CD8-positive, alpha-beta memory T cell (primary cell): ENCODE measurements at regions not wholly inside any gene's neighbourhood (a gene's known extent, or its start where the extent isn't known, plus 50 kb on each side); places are given as distances from the start of the nearest gene placed in this dataset.

ENCODE experiments used
- CTCF ChIA-PET: fragments of 350-600 bp; sonication (Branson Sonifier 250); formaldehyde crosslinking; loops from one replicate; lab custom pipeline; 2021; ENCODE audit warnings: antibody characterized with exemption; lab: Charles Lee
- POLR2A ChIA-PET: fragments of 350-600 bp; sonication (Branson Sonifier 250); formaldehyde crosslinking; loops from one replicate; lab custom pipeline; 2021; ENCODE audit warnings: antibody characterized with exemption; lab: Charles Lee
- DNase-seq, 5 donors: peaks; one replicate each; pipeline versions ENCODE4 v3.0.0 to v3.0.0-alpha.2; 2020 to 2022; ENCODE audit warnings: mixed read lengths in 1 of 5
- H3K27ac ChIP-seq: one replicate; pipeline ENCODE4 v1.7.0; 2013; ENCODE audit warnings: low read depth, mild to moderate bottlenecking, low read length, moderate library complexity
- H3K27me3 ChIP-seq: 2 replicates; pipeline ENCODE4 v1.7.0; 2013; ENCODE audit warnings: low read length, mild to moderate bottlenecking; ENCODE audit not compliant: insufficient read depth, poor library complexity, severe bottlenecking
- H3K36me3 ChIP-seq: 2 replicates; pipeline ENCODE4 v1.7.0; 2013; ENCODE audit warnings: mild to moderate bottlenecking, low read length, moderate library complexity; ENCODE audit not compliant: insufficient read depth
- H3K4me1 ChIP-seq: 2 replicates; pipeline ENCODE4 v1.7.0; 2013; ENCODE audit warnings: mild to moderate bottlenecking, low read length, moderate library complexity; ENCODE audit not compliant: insufficient read depth
- H3K4me3 ChIP-seq: 2 replicates; pipeline ENCODE4 v1.7.0; 2013; ENCODE audit warnings: mild to moderate bottlenecking, low read length
- H3K9me3 ChIP-seq: 2 replicates; pipeline ENCODE4 v1.7.0; 2013; ENCODE audit warnings: mild to moderate bottlenecking, low read length
- H3K27ac Mint-ChIP-seq, 8 donors: one replicate each; pipeline ENCODE4 v1.8.0; 2020 to 2021; ENCODE audit warnings: mixed read lengths in 8 of 8, mild to moderate bottlenecking in 6 of 8, inconsistent platforms in 3 of 8, moderate library complexity in 3 of 8
- H3K27me3 Mint-ChIP-seq, 2 donors: one replicate each; pipeline ENCODE4 v1.8.0; 2020 to 2021; ENCODE audit warnings: mixed read lengths in 2 of 2, mild to moderate bottlenecking in 1 of 2, moderate library complexity in 1 of 2
- H3K36me3 Mint-ChIP-seq, 3 donors: one replicate each; pipeline ENCODE4 v1.8.0; 2020 to 2021; ENCODE audit warnings: mixed read lengths in 3 of 3, inconsistent platforms in 1 of 3, mild to moderate bottlenecking in 1 of 3
- H3K4me1 Mint-ChIP-seq, 3 donors: one replicate each; pipeline ENCODE4 v1.8.0; 2020 to 2021; ENCODE audit warnings: mixed read lengths in 3 of 3, inconsistent platforms in 1 of 3, mild to moderate bottlenecking in 1 of 3
- H3K4me3 Mint-ChIP-seq, 7 donors: one replicate each; pipeline ENCODE4 v1.8.0; 2020 to 2021; ENCODE audit warnings: mixed read lengths in 7 of 7, mild to moderate bottlenecking in 6 of 7, moderate library complexity in 4 of 7, inconsistent platforms in 2 of 7
- H3K9me3 Mint-ChIP-seq, 5 donors: one replicate each; pipeline ENCODE4 v1.8.0; 2020 to 2022; ENCODE audit warnings: mixed read lengths in 5 of 5, mild to moderate bottlenecking in 3 of 5, moderate library complexity in 2 of 5, inconsistent platforms in 1 of 5

GRCh38 chr9:26331223-26331622 is 561.4 kb downstream of the CAAP1 start:
- CTCF ChIA-PET: no interaction called here
- Histone ChIP-seq H3K4me1 (no peaks in the 10 kb centered on the region), H3K4me3 (no peak overlapping the region), H3K27ac (no peak overlapping the region), H3K9me3 (no peaks in the 10 kb centered on the region), H3K27me3 (no peaks in the 10 kb centered on the region), H3K36me3 (no peaks in the 10 kb centered on the region)
- no peak for DNase-seq
- POLR2A ChIA-PET: no interaction called here
- H3K4me3 Mint-ChIP-seq: no peak overlapping the region
- H3K27ac Mint-ChIP-seq: no peak overlapping the region
- no peaks in the 10 kb centered on the region for H3K27me3 Mint-ChIP-seq
- H3K9me3 Mint-ChIP-seq: peaks cover 1 to 11% (median 8%) of the 10 kb centered on the region in 5 donors
- H3K4me1 Mint-ChIP-seq: no peaks in the 10 kb centered on the region
- H3K36me3 Mint-ChIP-seq: no peaks in the 10 kb centered on the region

- Mint-ChIP-seq H3K27me3 (no peaks in the 10 kb centered on the region), H3K36me3 (no peaks in the 10 kb centered on the region), H3K4me1 (no peaks in the 10 kb centered on the region), H3K27ac (no peak overlapping the region), H3K4me3 (no peak overlapping the region), H3K9me3 (peaks cover 2 to 15% (median 9%) of the 10 kb centered on the region in 5 donors)
- no peaks in the 10 kb centered on the region for H3K36me3 ChIP-seq
- no peak for DNase-seq
- H3K9me3 ChIP-seq: no peaks in the 10 kb centered on the region
- no peak overlapping the region for H3K27ac ChIP-seq
- ChIA-PET CTCF (no interaction called here), POLR2A (no interaction called here)
- H3K4me1 ChIP-seq: no peaks in the 10 kb centered on the region
- H3K4me3 ChIP-seq: no peak overlapping the region
- H3K27me3 ChIP-seq: no peaks in the 10 kb centered on the region
Measured at GRCh38 chr9:26329974-26330373, 562.6 kb downstream of the CAAP1 start.

GRCh38 chr9:26326563-26326962 is 566.0 kb downstream of the CAAP1 start:
- CTCF ChIA-PET: no interaction called here
- no peak overlapping the region for H3K4me3 Mint-ChIP-seq
- H3K4me1 Mint-ChIP-seq: no peaks in the 10 kb centered on the region
- no peak overlapping the region for H3K27ac Mint-ChIP-seq
- no peak for DNase-seq
- no peaks in the 10 kb centered on the region for H3K27me3 ChIP-seq
- no peak overlapping the region for H3K4me3 ChIP-seq
- H3K27me3 Mint-ChIP-seq: no peaks in the 10 kb centered on the region
- POLR2A ChIA-PET: no interaction called here
- no peaks in the 10 kb centered on the region for H3K9me3 ChIP-seq
- no peaks in the 10 kb centered on the region for H3K36me3 ChIP-seq
- H3K36me3 Mint-ChIP-seq: no peaks in the 10 kb centered on the region
- peaks cover 9 to 26% (median 12%) of the 10 kb centered on the region in 5 donors for H3K9me3 Mint-ChIP-seq
- no peaks in the 10 kb centered on the region for H3K4me1 ChIP-seq
- no peak overlapping the region for H3K27ac ChIP-seq

GRCh38 chr9:26325444-26325829 is 567.2 kb downstream of the CAAP1 start:
- Histone ChIP-seq H3K9me3 (no peaks in the 10 kb centered on the region), H3K27ac (no peak overlapping the region), H3K27me3 (no peaks in the 10 kb centered on the region), H3K4me3 (no peak overlapping the region), H3K4me1 (no peaks in the 10 kb centered on the region), H3K36me3 (no peaks in the 10 kb centered on the region)
- Mint-ChIP-seq H3K4me3 (no peak overlapping the region), H3K27ac (no peak overlapping the region), H3K9me3 (peaks cover 9 to 25% (median 10%) of the 10 kb centered on the region in 5 donors), H3K36me3 (no peaks in the 10 kb centered on the region), H3K4me1 (no peaks in the 10 kb centered on the region), H3K27me3 (no peaks in the 10 kb centered on the region)
- no peak for DNase-seq
- ChIA-PET POLR2A (no interaction called here), CTCF (no interaction called here)

GRCh38 chr9:26324786-26325443 is 567.7 kb downstream of the CAAP1 start:
- CTCF ChIA-PET: no interaction called here
- Histone ChIP-seq H3K4me1 (no peaks in the 10 kb centered on the region), H3K27me3 (no peaks in the 10 kb centered on the region), H3K4me3 (no peak overlapping the region), H3K9me3 (no peaks in the 10 kb centered on the region), H3K27ac (no peak overlapping the region), H3K36me3 (no peaks in the 10 kb centered on the region)
- no peaks in the 10 kb centered on the region for H3K4me1 Mint-ChIP-seq
- DNase-seq: no peak
- no peaks in the 10 kb centered on the region for H3K27me3 Mint-ChIP-seq
- H3K27ac Mint-ChIP-seq: peak overlapping the region in 1 of 8 donors; percentile 58
- no peak overlapping the region for H3K4me3 Mint-ChIP-seq
- no peaks in the 10 kb centered on the region for H3K36me3 Mint-ChIP-seq
- POLR2A ChIA-PET: no interaction called here
- peaks cover 9 to 25% (median 10%) of the 10 kb centered on the region in 5 donors for H3K9me3 Mint-ChIP-seq

- Histone ChIP-seq H3K4me3 (no peak overlapping the region), H3K9me3 (no peaks in the 10 kb centered on the region), H3K36me3 (no peaks in the 10 kb centered on the region), H3K4me1 (no peaks in the 10 kb centered on the region), H3K27ac (no peak overlapping the region), H3K27me3 (no peaks in the 10 kb centered on the region)
- peaks cover 9 to 21% (median 12%) of the 10 kb centered on the region in 5 donors for H3K9me3 Mint-ChIP-seq
- CTCF ChIA-PET: no interaction called here
- POLR2A ChIA-PET: no interaction called here
- H3K36me3 Mint-ChIP-seq: no peaks in the 10 kb centered on the region
- no peaks in the 10 kb centered on the region for H3K27me3 Mint-ChIP-seq
- no peaks in the 10 kb centered on the region for H3K4me1 Mint-ChIP-seq
- no peak overlapping the region for H3K4me3 Mint-ChIP-seq
- no peak overlapping the region for H3K27ac Mint-ChIP-seq
- no peak for DNase-seq
Measured at GRCh38 chr9:26321935-26322334, 570.7 kb downstream of the CAAP1 start.

DNA sequence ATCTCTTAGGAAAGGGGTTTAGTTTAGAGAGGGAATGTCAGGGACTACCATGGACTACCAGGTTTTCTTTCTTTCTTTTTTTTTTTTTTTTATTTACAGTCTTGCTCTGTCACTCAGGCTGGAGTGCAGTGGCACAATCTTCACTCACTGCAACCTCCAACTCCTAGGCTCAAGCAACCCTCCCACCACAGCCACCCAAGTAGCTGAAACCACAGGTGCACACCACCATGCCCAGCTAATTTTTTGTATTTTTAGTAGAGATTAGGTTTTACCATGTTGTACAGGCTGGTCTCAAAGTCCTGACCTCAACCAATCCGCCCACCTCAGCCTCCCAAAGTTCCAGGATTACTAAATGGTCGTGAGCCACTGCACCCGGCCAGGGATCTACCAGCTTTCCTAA is 572.7 kb downstream of the CAAP1 start:
- Histone ChIP-seq H3K27me3 (no peaks in the 10 kb centered on the region), H3K4me3 (no peak overlapping the region), H3K27ac (no peak overlapping the region), H3K9me3 (no peaks in the 10 kb centered on the region), H3K4me1 (no peaks in the 10 kb centered on the region), H3K36me3 (no peaks in the 10 kb centered on the region)
- H3K4me3 Mint-ChIP-seq: no peak overlapping the region
- DNase-seq: no peak
- POLR2A ChIA-PET: no interaction called here
- no peaks in the 10 kb centered on the region for H3K36me3 Mint-ChIP-seq
- H3K27me3 Mint-ChIP-seq: no peaks in the 10 kb centered on the region
- H3K9me3 Mint-ChIP-seq: peaks cover 7 to 19% (median 12%) of the 10 kb centered on the region in 5 donors
- H3K4me1 Mint-ChIP-seq: no peaks in the 10 kb centered on the region
- CTCF ChIA-PET: no interaction called here
- no peak overlapping the region for H3K27ac Mint-ChIP-seq

DNA sequence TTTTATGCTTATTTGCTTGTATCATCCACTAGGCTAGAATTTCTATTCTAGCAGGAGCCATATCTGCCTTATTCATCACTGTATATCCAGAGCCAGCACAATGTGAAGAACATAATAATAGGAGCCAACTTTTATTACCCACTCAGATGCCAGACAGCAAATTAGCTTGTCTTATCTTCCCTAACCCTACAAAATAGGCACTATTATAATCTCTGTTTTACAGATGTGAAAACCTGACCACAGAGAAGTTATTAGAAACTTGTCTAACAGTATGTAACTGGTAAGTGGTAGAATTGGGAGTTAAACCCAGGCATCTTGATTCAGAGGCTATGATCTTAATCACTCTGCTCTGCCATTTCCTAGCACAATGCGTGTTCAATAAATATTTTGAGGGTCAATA is 579.5 kb downstream of the CAAP1 start:
- H3K36me3 Mint-ChIP-seq: no peaks in the 10 kb centered on the region
- no peaks in the 10 kb centered on the region for H3K4me1 Mint-ChIP-seq
- H3K9me3 Mint-ChIP-seq: peaks cover 0 to 14% (median 7%) of the 10 kb centered on the region in 5 donors
- H3K27ac Mint-ChIP-seq: no peak overlapping the region
- H3K36me3 ChIP-seq: no peaks in the 10 kb centered on the region
- POLR2A ChIA-PET: no interaction called here
- no peaks in the 10 kb centered on the region for H3K9me3 ChIP-seq
- H3K27me3 Mint-ChIP-seq: no peaks in the 10 kb centered on the region
- no peaks in the 10 kb centered on the region for H3K4me1 ChIP-seq
- DNase-seq: no peak
- H3K4me3 ChIP-seq: no peak overlapping the region
- no peak overlapping the region for H3K27ac ChIP-seq
- no peak overlapping the region for H3K4me3 Mint-ChIP-seq
- CTCF ChIA-PET: no interaction called here
- no peaks in the 10 kb centered on the region for H3K27me3 ChIP-seq
